HG03039 (cell line): ENCODE measurements at regions not wholly inside any gene's neighbourhood (a gene's known extent, or its start where the extent isn't known, plus 50 kb on each side); places are given as distances from the start of the nearest gene placed in this dataset.

Experiments used
- ATAC-seq: cut with Tn5 transposase; IDR thresholded peaks from one replicate; pipeline ENCODE4 v1.9.1; 2021; ENCODE audit warnings: mild to moderate bottlenecking, moderate library complexity; ENCODE audit not compliant: unreplicated experiment

- no peak for ATAC-seq
Observed at GRCh38 chr2:235390816-235391194, 103.0 kb upstream of the AGAP1 start.

- ATAC-seq: no peak
Observed at GRCh38 chr2:235391921-235392615, 101.8 kb upstream of the AGAP1 start.

GRCh38 chr2:235394278-235394828 lies 99.5 kb upstream of the AGAP1 start:
- no peak for ATAC-seq

- ATAC-seq: no peak
Observed at GRCh38 chr2:235396071-235396846, 97.6 kb upstream of the AGAP1 start.

GRCh38 chr2:235398321-235398720 lies 95.5 kb upstream of the AGAP1 start:
- no peak for ATAC-seq

GRCh38 chr2:235399895-235400294 lies 93.9 kb upstream of the AGAP1 start:
- no peak for ATAC-seq

- ATAC-seq: no peak
Observed at GRCh38 chr2:235402422-235402821, 91.4 kb upstream of the AGAP1 start.

GRCh38 chr2:235405612-235406361 lies 88.1 kb upstream of the AGAP1 start:
- no peak for ATAC-seq

GRCh38 chr2:235406430-235406829 lies 87.4 kb upstream of the AGAP1 start:
- ATAC-seq: no peak

GRCh38 chr2:235411905-235412485 lies 81.8 kb upstream of the AGAP1 start:
- ATAC-seq: no peak

- no peak for ATAC-seq
Observed at GRCh38 chr2:235413064-235413463, 80.8 kb upstream of the AGAP1 start.

- no peak for ATAC-seq
Observed at GRCh38 chr2:235414422-235414821, 79.4 kb upstream of the AGAP1 start.

GRCh38 chr2:235416858-235417499 lies 76.9 kb upstream of the AGAP1 start:
- no peak for ATAC-seq

- no peak for ATAC-seq
Observed at GRCh38 chr2:235418918-235419317, 74.9 kb upstream of the AGAP1 start.

GRCh38 chr2:235419996-235420395 lies 73.8 kb upstream of the AGAP1 start:
- no peak for ATAC-seq

- no peak for ATAC-seq
Observed at GRCh38 chr2:235421618-235422017, 72.2 kb upstream of the AGAP1 start.

- no peak for ATAC-seq
Observed at GRCh38 chr2:235430366-235431083, 63.3 kb upstream of the AGAP1 start.

- ATAC-seq: no peak
Observed at GRCh38 chr2:235432741-235433520, 60.9 kb upstream of the AGAP1 start.

- no peak for ATAC-seq
Observed at GRCh38 chr2:235433860-235434259, 60.0 kb upstream of the AGAP1 start.
